ENCODE measurements at regions not wholly inside any gene's neighbourhood (a gene's known extent, or its start where the extent isn't known, plus 50 kb on each side); places are given as distances from the start of the nearest gene placed in this dataset.

DNA sequence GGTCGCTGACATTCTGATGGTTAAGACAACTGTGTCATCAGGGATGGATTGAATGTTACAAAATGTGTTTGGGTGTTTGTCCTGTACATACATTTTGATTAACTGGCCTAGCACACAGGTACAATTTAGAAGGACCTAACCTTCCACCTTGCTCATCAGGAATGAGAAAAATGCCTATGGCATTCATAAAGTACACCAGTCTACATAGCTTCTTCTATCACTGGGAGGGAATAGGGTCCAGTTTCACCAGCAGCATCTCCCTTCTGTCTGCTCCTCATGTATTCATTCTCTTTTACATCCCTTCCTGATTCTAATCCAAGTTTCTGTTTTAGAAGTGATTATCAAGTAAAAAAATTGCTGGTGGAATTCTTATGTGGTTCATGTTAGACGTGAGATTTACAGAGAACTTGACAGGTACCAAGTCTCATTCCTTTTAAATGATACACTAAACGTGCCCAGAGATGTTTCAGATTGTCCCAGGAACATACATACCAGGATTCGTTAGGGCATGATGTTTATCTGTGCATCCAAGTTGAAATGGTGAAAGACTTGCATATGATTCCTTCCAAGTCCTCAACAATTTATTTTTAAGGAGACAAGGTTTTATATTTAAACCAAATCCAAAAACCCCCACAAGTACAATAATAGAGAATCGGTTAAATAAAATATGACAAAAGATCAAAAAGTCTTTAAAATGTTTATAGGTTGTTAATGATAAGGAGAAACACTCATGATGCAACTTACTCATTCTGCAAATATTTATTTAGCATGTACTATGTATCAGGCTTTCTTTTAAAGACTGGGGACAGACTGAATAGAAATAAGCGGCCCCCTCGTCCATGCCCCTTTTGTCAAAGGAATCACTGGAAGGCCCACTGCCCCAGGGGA is 359.1 kb downstream of the ZNF674 start:
- WGBS, 2 donors = 79 to 83% methylated on average over 7 of the region's 7 CpGs
- no peaks in the 10 kb centered on the region for H3K36me3 ChIP-seq
- no peak for DNase-seq
- no peaks in the 10 kb centered on the region for H3K27me3 ChIP-seq
- no peak overlapping the region for H3K4me3 ChIP-seq (replicated peaks in 1 of 3)
- TF ChIP-seq POLR2A (IDR thresholded peaks at IDR 0.05) = no peak
- TF ChIP-seq, protein P1, sequence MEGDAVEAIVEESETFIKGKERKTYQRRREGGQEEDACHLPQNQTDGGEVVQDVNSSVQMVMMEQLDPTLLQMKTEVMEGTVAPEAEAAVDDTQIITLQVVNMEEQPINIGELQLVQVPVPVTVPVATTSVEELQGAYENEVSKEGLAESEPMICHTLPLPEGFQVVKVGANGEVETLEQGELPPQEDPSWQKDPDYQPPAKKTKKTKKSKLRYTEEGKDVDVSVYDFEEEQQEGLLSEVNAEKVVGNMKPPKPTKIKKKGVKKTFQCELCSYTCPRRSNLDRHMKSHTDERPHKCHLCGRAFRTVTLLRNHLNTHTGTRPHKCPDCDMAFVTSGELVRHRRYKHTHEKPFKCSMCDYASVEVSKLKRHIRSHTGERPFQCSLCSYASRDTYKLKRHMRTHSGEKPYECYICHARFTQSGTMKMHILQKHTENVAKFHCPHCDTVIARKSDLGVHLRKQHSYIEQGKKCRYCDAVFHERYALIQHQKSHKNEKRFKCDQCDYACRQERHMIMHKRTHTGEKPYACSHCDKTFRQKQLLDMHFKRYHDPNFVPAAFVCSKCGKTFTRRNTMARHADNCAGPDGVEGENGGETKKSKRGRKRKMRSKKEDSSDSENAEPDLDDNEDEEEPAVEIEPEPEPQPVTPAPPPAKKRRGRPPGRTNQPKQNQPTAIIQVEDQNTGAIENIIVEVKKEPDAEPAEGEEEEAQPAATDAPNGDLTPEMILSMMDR (IDR thresholded peaks at IDR 0.05) = no peak
- no peak overlapping the region for H3K27ac ChIP-seq
- intact Hi-C loops (cut with DNase I) = no loop called here
- no peaks in the 10 kb centered on the region for H3K9me3 ChIP-seq
- H3K4me1 ChIP-seq = no peaks in the 10 kb centered on the region

DNA sequence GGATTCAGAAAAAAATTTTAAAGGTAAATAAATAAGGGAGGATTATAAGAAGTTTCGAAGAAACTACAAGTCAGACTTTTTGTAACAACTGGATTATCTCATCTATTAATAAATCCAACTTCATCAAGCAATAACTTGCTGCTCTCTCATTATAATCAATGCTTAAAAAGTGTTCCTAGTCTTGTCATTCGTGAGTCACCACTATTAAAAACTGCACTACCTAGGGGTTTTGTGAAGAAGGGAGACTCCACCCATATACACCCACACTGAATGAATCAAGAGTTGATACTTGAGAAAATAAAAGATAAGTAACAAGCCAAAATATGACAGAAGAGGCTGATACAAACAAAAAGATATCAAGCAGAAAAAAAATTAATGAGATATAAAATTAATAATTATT is 360.5 kb downstream of the ZNF674 start:
- H3K36me3 ChIP-seq = no peaks in the 10 kb centered on the region
- no peak overlapping the region for H3K4me3 ChIP-seq (replicated peaks in 1 of 3)
- DNase-seq = no peak
- H3K9me3 ChIP-seq = no peaks in the 10 kb centered on the region
- no peak overlapping the region for H3K27ac ChIP-seq
- 79 to 89% methylated on average over 2 of the region's 2 CpGs for WGBS, 2 donors
- intact Hi-C loops (cut with DNase I) = no loop called here
- no peaks in the 10 kb centered on the region for H3K27me3 ChIP-seq
- H3K4me1 ChIP-seq = no peaks in the 10 kb centered on the region
- TF ChIP-seq, protein P1 (IDR thresholded peaks at IDR 0.05) = no peak
- TF ChIP-seq POLR2A (IDR thresholded peaks at IDR 0.05) = no peak

GRCh38 chrX:46180258-46180687 is 364.9 kb downstream of the ZNF674 start:
- no peak overlapping the region for H3K27ac ChIP-seq
- no peaks in the 10 kb centered on the region for H3K36me3 ChIP-seq
- intact Hi-C loops (cut with DNase I) = no loop called here
- no peaks in the 10 kb centered on the region for H3K27me3 ChIP-seq
- H3K4me1 ChIP-seq = no peaks in the 10 kb centered on the region
- no peaks in the 10 kb centered on the region for H3K9me3 ChIP-seq
- DNase-seq = peak in 1 of 2 donors; percentile 2
- 42 to 88% methylated on average over 1 to 2 of the region's 3 CpGs for WGBS, 2 donors
- no peak for TF ChIP-seq POLR2A (IDR thresholded peaks at IDR 0.05)
- TF ChIP-seq, protein P1 (IDR thresholded peaks at IDR 0.05) = no peak
- no peak overlapping the region for H3K4me3 ChIP-seq (replicated peaks in 1 of 3)

GRCh38 chrX:46179748-46180147 is 365.5 kb downstream of the ZNF674 start:
- intact Hi-C loops (cut with DNase I) = no loop called here

DNA sequence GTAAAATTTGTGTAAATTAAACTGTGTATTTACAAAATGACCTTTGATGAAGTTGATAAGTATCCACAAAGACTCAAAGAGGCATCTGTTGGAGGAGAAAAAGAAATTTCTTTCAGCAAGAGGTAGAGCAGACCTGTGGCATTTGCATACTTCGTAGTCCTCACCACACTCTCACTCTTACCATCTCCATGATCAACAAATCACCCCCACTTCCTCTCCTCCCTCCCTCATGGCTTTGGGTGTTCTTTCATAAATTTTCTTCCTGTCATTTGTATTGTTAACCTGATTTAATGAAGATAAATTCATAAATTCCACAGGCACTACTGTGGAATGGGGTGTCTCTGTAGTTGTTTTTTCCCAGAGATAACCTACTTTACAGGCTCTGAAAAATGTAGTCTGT is 366.5 kb downstream of the ZNF674 start:
- DNase-seq = no peak
- no peak for TF ChIP-seq POLR2A (IDR thresholded peaks at IDR 0.05)
- TF ChIP-seq, protein P1 (IDR thresholded peaks at IDR 0.05) = no peak
- WGBS, 2 donors = 81 to 86% methylated on average over 1 of the region's 1 CpG
- H3K9me3 ChIP-seq = no peaks in the 10 kb centered on the region
- no peak overlapping the region for H3K27ac ChIP-seq
- H3K27me3 ChIP-seq = no peaks in the 10 kb centered on the region
- H3K4me1 ChIP-seq = no peaks in the 10 kb centered on the region
- no peaks in the 10 kb centered on the region for H3K36me3 ChIP-seq
- no peak overlapping the region for H3K4me3 ChIP-seq (replicated peaks in 1 of 3)
- intact Hi-C loops (cut with DNase I) = no loop called here

More at GRCh38 chrX:46179748-46180147, 365.5 kb downstream of the ZNF674 start:
- no peaks in the 10 kb centered on the region for H3K9me3 ChIP-seq
- DNase-seq = peak in 1 of 2 donors; percentile 1
- no peak for TF ChIP-seq POLR2A (IDR thresholded peaks at IDR 0.05)
- TF ChIP-seq, protein P1 (IDR thresholded peaks at IDR 0.05) = no peak
- H3K4me3 ChIP-seq (replicated peaks in 1 of 3) = no peak overlapping the region
- no peaks in the 10 kb centered on the region for H3K36me3 ChIP-seq
- H3K27ac ChIP-seq = no peak overlapping the region
- no peaks in the 10 kb centered on the region for H3K4me1 ChIP-seq
- H3K27me3 ChIP-seq = no peaks in the 10 kb centered on the region
- 31 to 34% methylated on average over 2 of the region's 3 CpGs for WGBS, 2 donors

All from thyroid gland (tissue), 4 donors.